Upper lobe of right lung (tissue), 1 donor: ENCODE measurements at regions not wholly inside any gene's neighbourhood (a gene's known extent, or its start where the extent isn't known, plus 50 kb on each side); places are given as distances from the start of the nearest gene placed in this dataset.

Experiments
- ATAC-seq: fragments of 200-7000 bp; cut with Tn5 transposase; one replicate; pipeline ENCODE4 v1.9.1; 2020; ENCODE audit warnings: mild to moderate bottlenecking, moderate library complexity
- DNase-seq: peaks from one replicate; pipeline ENCODE4 v3.0.0-alpha.2; 2020
- H3K27ac ChIP-seq: fragments of 200-600 bp; one replicate; pipeline ENCODE4 v1.8.0; 2022
- H3K27me3 ChIP-seq: fragments of 200-600 bp; one replicate; pipeline ENCODE4 v1.8.0; 2022; ENCODE audit warnings: mild to moderate bottlenecking
- H3K36me3 ChIP-seq: fragments of 200-600 bp; one replicate; pipeline ENCODE4 v1.8.0; 2022
- H3K4me1 ChIP-seq: fragments of 200-600 bp; one replicate; pipeline ENCODE4 v1.8.0; 2022
- H3K4me3 ChIP-seq: fragments of 200-600 bp; one replicate; pipeline ENCODE4 v1.8.0; 2022; ENCODE audit warnings: mild to moderate bottlenecking
- H3K9me3 ChIP-seq: fragments of 200-600 bp; one replicate; pipeline ENCODE4 v1.8.0; 2022
- intact Hi-C: fragments of 100-400 bp; cut with DNase I; formaldehyde crosslinking; loops from one replicate; pipeline ENCODE4 v1.11.0; 2022
- TF ChIP-seq, protein P1 (sequence below): fragments of 200-600 bp; IDR thresholded peaks from one replicate; pipeline ENCODE4 v1.8.0; 2022; ENCODE audit warnings: antibody characterized with exemption
- donor health status: DM: no; HTN: yes; CAD: no; lungs with severe emphysema.

DNA sequence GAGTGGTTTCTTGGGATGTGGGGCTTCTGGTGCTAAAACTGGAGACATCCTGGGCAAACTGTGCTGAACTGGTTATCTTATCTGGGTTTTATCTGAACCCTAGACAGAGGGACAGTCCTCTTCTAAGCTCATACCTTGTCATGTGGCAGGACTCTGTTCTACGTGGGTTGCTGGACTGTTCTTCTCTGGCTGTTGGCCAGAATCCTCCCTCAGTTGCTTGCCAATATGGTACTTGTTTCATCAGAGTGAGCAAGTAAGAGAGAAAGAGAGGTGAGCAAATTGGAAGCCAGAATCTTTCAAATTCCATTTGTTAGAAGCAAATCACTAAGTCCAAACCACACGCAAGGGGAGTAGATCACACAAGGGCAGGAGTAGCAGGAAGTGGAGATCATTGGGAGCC, 291.5 kb upstream of the TBL1XR1 start:
- DNase-seq: no peak
- H3K4me1 ChIP-seq: no peaks in the 10 kb centered on the region
- H3K36me3 ChIP-seq: no peaks in the 10 kb centered on the region
- TF ChIP-seq, protein P1, sequence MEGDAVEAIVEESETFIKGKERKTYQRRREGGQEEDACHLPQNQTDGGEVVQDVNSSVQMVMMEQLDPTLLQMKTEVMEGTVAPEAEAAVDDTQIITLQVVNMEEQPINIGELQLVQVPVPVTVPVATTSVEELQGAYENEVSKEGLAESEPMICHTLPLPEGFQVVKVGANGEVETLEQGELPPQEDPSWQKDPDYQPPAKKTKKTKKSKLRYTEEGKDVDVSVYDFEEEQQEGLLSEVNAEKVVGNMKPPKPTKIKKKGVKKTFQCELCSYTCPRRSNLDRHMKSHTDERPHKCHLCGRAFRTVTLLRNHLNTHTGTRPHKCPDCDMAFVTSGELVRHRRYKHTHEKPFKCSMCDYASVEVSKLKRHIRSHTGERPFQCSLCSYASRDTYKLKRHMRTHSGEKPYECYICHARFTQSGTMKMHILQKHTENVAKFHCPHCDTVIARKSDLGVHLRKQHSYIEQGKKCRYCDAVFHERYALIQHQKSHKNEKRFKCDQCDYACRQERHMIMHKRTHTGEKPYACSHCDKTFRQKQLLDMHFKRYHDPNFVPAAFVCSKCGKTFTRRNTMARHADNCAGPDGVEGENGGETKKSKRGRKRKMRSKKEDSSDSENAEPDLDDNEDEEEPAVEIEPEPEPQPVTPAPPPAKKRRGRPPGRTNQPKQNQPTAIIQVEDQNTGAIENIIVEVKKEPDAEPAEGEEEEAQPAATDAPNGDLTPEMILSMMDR: no peak
- H3K4me3 ChIP-seq: no peak overlapping the region
- intact Hi-C loops: no loop called here
- no peak for ATAC-seq
- H3K9me3 ChIP-seq: no peaks in the 10 kb centered on the region
- no peaks in the 10 kb centered on the region for H3K27me3 ChIP-seq
- H3K27ac ChIP-seq: no peak overlapping the region

DNA sequence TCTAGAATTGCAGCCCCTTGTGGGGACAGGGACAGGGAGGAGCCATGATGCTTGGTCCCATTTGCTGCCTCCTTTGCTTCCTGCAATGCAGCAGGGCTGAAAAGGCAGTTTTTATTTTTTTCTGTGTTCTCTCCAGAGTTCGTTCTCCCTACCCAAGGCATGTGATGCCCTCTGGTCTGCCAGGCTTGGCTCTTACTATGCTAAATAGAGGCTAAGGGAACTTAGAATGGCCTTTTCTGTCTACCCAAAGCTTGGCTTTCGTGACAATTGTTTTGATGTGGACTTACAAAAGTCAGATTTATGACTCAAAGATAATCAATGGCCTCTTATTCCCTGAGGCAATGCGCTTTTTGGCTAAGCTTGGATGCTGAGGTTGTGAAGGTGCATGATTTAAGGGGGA, 293.3 kb upstream of the TBL1XR1 start:
- H3K4me3 ChIP-seq: no peak overlapping the region
- no peaks in the 10 kb centered on the region for H3K9me3 ChIP-seq
- TF ChIP-seq, protein P1: no peak
- H3K4me1 ChIP-seq: no peaks in the 10 kb centered on the region
- no peak for ATAC-seq
- no peaks in the 10 kb centered on the region for H3K36me3 ChIP-seq
- no peaks in the 10 kb centered on the region for H3K27me3 ChIP-seq
- no peak overlapping the region for H3K27ac ChIP-seq
- no peak for DNase-seq
- intact Hi-C loops: no loop called here

DNA sequence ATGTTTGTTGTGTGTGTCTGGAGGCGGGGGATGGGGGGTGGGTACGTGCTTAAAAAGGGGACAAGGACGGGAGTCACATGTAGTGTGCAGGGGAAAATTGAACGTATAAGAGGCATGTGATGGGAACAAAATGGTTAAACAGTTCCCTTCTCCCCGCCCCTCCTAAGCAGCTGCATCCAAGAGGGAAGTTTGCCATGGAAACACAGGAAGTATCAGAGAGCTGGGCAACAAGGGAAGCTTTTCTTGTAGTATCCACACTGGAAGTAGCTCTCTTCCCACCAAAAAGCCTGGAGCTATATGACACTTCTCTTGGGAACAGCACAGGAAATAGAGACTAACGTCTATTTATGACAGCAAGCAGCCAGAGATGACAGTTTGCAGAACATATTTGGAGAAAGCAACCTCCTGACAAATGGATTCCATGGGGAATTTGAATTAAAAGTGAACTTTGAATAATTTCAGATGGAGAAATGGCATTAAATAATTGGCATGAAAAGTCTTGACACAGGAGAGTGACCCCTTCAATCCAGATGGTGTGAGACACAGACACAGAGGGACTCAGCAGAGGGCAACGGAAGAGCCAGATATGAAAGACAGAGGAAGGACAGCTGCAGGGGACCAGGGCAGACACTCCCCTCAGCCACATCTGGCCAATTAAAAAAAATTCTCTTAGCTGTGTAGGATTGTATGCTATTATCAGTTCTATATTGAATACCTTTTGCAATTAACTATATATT, 294.2 kb upstream of the TBL1XR1 start:
- Histone ChIP-seq H3K4me3 (no peak overlapping the region), H3K4me1 (no peaks in the 10 kb centered on the region), H3K27ac (no peak overlapping the region), H3K36me3 (no peaks in the 10 kb centered on the region), H3K27me3 (no peaks in the 10 kb centered on the region), H3K9me3 (no peaks in the 10 kb centered on the region)
- TF ChIP-seq, protein P1: no peak
- intact Hi-C loops: no loop called here
- ATAC-seq (peak; percentile 21), DNase-seq (no peak)

DNA sequence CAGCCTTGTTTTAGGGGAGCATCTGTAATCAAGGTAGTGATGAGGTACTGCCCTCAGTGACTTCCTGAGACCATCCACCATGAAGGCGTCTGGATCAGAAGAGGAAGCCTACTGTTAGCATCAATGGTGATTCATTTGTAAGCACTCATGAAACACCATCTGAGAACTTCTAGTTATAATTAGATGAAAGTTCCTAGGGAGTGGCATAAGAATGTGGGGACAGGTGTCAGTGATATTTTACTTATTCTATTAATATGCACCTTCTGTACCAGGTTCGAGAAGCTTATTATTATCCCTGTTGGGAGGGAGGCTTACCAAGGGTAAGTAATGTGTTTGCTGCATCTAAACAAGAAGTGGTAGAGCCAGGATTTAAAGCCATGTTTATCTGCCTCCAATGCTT, 295.8 kb upstream of the TBL1XR1 start:
- no peak for ATAC-seq
- Histone ChIP-seq H3K4me1 (no peaks in the 10 kb centered on the region), H3K36me3 (no peaks in the 10 kb centered on the region), H3K27me3 (no peaks in the 10 kb centered on the region), H3K4me3 (no peak overlapping the region), H3K9me3 (no peaks in the 10 kb centered on the region), H3K27ac (no peak overlapping the region)
- TF ChIP-seq, protein P1: no peak
- no peak for DNase-seq
- intact Hi-C loops: no loop called here

DNA sequence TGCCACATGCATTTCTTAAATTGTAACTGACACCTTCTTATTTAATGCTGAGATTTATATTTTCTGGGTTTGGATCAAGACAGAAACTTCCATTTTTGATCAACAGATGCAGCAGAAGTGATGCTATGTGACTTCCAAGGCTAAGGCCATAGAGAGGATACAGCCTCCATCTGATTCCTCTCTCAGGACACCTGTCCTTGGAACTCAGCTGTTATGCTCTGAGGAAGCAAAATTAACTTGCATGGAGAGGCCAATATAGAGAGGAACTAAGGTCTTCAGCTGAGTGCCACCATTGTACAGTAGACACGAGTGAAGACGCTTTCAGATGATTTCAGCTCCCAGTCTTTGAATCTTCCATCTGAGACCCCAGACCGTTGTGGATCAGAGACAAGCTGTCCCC, 296.9 kb upstream of the TBL1XR1 start:
- intact Hi-C loops: no loop called here
- Histone ChIP-seq H3K27ac (no peak overlapping the region), H3K9me3 (no peaks in the 10 kb centered on the region), H3K36me3 (no peaks in the 10 kb centered on the region), H3K4me3 (no peak overlapping the region), H3K4me1 (no peaks in the 10 kb centered on the region), H3K27me3 (no peaks in the 10 kb centered on the region)
- ATAC-seq: no peak
- DNase-seq: no peak
- TF ChIP-seq, protein P1: no peak

DNA sequence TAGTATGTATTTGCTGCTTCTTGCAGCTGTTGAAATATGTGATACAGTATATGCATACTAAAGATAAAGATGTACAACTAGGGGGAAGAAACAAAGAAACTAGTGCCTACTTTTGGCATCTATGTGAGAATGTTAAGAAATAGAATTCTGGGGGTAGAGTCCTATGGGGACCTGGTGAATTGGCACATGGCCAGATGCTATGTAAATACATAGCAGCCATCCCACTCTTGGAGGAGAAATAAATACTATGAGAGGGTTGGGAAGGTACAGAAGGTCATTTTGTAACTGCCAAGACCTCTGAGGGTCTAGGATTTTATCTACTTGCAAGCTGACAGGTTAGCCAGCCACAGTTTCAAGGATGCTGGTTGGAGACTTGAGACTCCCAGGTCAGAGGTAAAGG, 298.3 kb upstream of the TBL1XR1 start:
- DNase-seq (no peak), ATAC-seq (no peak)
- H3K27ac ChIP-seq: no peak overlapping the region
- H3K9me3 ChIP-seq: no peaks in the 10 kb centered on the region
- no peaks in the 10 kb centered on the region for H3K36me3 ChIP-seq
- no peaks in the 10 kb centered on the region for H3K27me3 ChIP-seq
- no peak overlapping the region for H3K4me3 ChIP-seq
- no peaks in the 10 kb centered on the region for H3K4me1 ChIP-seq
- intact Hi-C loops: no loop called here
- TF ChIP-seq, protein P1: no peak
